DMS 273 treated with DMSO at 0.1 percent for 48 hours (cell line): ENCODE measurements at regions not wholly inside any gene's neighbourhood (a gene's known extent, or its start where the extent isn't known, plus 50 kb on each side); places are given as distances from the start of the nearest gene placed in this dataset.
"Not testable (repeated sequence)": the region's sequence is repeated elsewhere in the genome, so short reads cannot be mapped to it uniquely, and the experiment has no call there.

ENCODE experiments used
- DNase-seq: peaks from one replicate; lab custom pipeline; 2025; lab: John Stamatoyannopoulos, UW

- DNase-seq = no peak
These were observed 622.4 kb downstream of the BCOR start for GRCh38 chrX:39475372-39475771.

- no peak for DNase-seq
These were observed 621.1 kb downstream of the BCOR start for GRCh38 chrX:39476604-39477021.

GRCh38 chrX:39477031-39477761 is 620.6 kb downstream of the BCOR start:
- DNase-seq = no peak

GRCh38 chrX:39477762-39478120 is 620.0 kb downstream of the BCOR start:
- DNase-seq = no peak

- DNase-seq = no peak
These were observed 617.9 kb downstream of the BCOR start for GRCh38 chrX:39479856-39480255.

GRCh38 chrX:39480963-39481362 is 616.8 kb downstream of the BCOR start:
- DNase-seq = no peak

- no peak for DNase-seq
These were observed 616.1 kb downstream of the BCOR start for GRCh38 chrX:39481621-39482020.

- no peak for DNase-seq
These were observed 613.3 kb downstream of the BCOR start for GRCh38 chrX:39484159-39485068.

- no peak for DNase-seq
These were observed 610.4 kb downstream of the BCOR start for GRCh38 chrX:39487166-39487968.

GRCh38 chrX:39487969-39488330 is 609.8 kb downstream of the BCOR start:
- DNase-seq = no peak

- DNase-seq = no peak
These were observed 606.0 kb downstream of the BCOR start for GRCh38 chrX:39491548-39492297.

GRCh38 chrX:39492497-39493162 is 605.1 kb downstream of the BCOR start:
- no peak for DNase-seq

- no peak for DNase-seq
These were observed 604.6 kb downstream of the BCOR start for GRCh38 chrX:39493168-39493567.

GRCh38 chrX:39497117-39497516 is 600.6 kb downstream of the BCOR start:
- DNase-seq = not testable (repeated sequence)

GRCh38 chrX:39497702-39498265 is 600.0 kb downstream of the BCOR start:
- DNase-seq = peak; percentile 31

GRCh38 chrX:39499996-39500395 is 597.8 kb downstream of the BCOR start:
- no peak for DNase-seq

- no peak for DNase-seq
These were observed 595.9 kb downstream of the BCOR start for GRCh38 chrX:39501822-39502221.

- no peak for DNase-seq
These were observed 595.3 kb downstream of the BCOR start for GRCh38 chrX:39502486-39502885.

- DNase-seq = no peak
These were observed 593.5 kb downstream of the BCOR start for GRCh38 chrX:39504227-39504626.

- no peak for DNase-seq
These were observed 592.9 kb downstream of the BCOR start for GRCh38 chrX:39504850-39505259.

GRCh38 chrX:39506131-39506530 is 591.6 kb downstream of the BCOR start:
- DNase-seq = no peak
